H1 (cell line): ENCODE measurements at regions not wholly inside any gene's neighbourhood (a gene's known extent, or its start where the extent isn't known, plus 50 kb on each side); places are given as distances from the start of the nearest gene placed in this dataset.

Source experiments
- CTCF ChIA-PET: fragments of 300-600 bp; sonication (Branson Sonifier 250); formaldehyde crosslinking; loops from one replicate; lab custom pipeline; 2021; ENCODE audit not compliant: partially characterized antibody; lab: Charles Lee
- POLR2A ChIA-PET: fragments of 300-600 bp; sonication (Branson Sonifier 250); formaldehyde crosslinking; loops from one replicate; lab custom pipeline; 2021; ENCODE audit warnings: inconsistent platforms; ENCODE audit not compliant: partially characterized antibody; lab: Charles Lee
- DNase-seq, 2 experiments: peaks; one replicate each; pipeline versions ENCODE4 v3.0.0 to v3.0.0-alpha.2; 2010 to 2022; ENCODE audit warnings: low spot score in 2 of 2, low read depth in 1 of 2, mixed read lengths in 1 of 2
- FAIRE-seq: peaks from 2 replicates; lab custom pipeline; 2011; peaks lifted over from hg19 to GRCh38; lab: Jason Lieb, UNC
- H2AFZ ChIP-seq: 2 replicates; pipeline ENCODE4 v1.8.1; 2012; ENCODE audit warnings: low read length, inconsistent platforms
- H2AK5ac ChIP-seq: 2 replicates; pipeline ENCODE4 v1.6.1; 2013; ENCODE audit warnings: low read depth, low read length
- H2BK120ac ChIP-seq: replicated peaks from 2 replicates; pipeline ENCODE3; 2013; ENCODE audit warnings: low read depth, low read length, inconsistent platforms
- H2BK12ac ChIP-seq: 2 replicates; pipeline ENCODE4 v1.6.1; 2013; ENCODE audit warnings: low read depth, low read length
- H2BK15ac ChIP-seq: 2 replicates; pipeline ENCODE4 v1.6.1; 2013; ENCODE audit warnings: low read length
- H2BK20ac ChIP-seq: 2 replicates; pipeline ENCODE4 v1.6.1; 2013; ENCODE audit warnings: low read length
- H2BK5ac ChIP-seq: 2 replicates; pipeline ENCODE4 v1.6.1; 2013; ENCODE audit warnings: low read depth, low read length
- H3K14ac ChIP-seq: 2 replicates; pipeline ENCODE4 v1.6.1; 2013; ENCODE audit warnings: inconsistent platforms; ENCODE audit not compliant: insufficient read length
- H3K18ac ChIP-seq: 2 replicates; pipeline ENCODE4 v1.6.1; 2013; ENCODE audit warnings: low read length; ENCODE audit errors: extremely low read depth
- H3K23ac ChIP-seq: 2 replicates; pipeline ENCODE4 v1.6.1; 2013; ENCODE audit warnings: inconsistent platforms; ENCODE audit not compliant: insufficient read length
- H3K23me2 ChIP-seq: 2 replicates; pipeline ENCODE4 v1.6.1; 2013; ENCODE audit warnings: low read depth, low read length
- H3K27ac ChIP-seq: 2 replicates; pipeline ENCODE4 v1.6.1; 2011; ENCODE audit warnings: low read depth, low read length, inconsistent platforms
- H3K27me3 ChIP-seq, 4 experiments: replicated peaks in 1 of 4; 1 replicate in 1 of 4; 2 replicates in 3 of 4; pipeline versions ENCODE4 v1.6.1 to v1.8.1; 2011 to 2013; ENCODE audit warnings: low read length in 3 of 4, mild to moderate bottlenecking in 3 of 4, inconsistent platforms in 2 of 4, mixed read lengths in 2 of 4, moderate library complexity in 1 of 4; ENCODE audit not compliant: control insufficient read depth in 3 of 4, insufficient read depth in 3 of 4; ENCODE audit errors: extremely low read depth in 1 of 4
- H3K36me3 ChIP-seq, 4 experiments: 2 replicates each; pipeline versions ENCODE4 v1.6.1 to v1.8.1; 2011 to 2013; ENCODE audit warnings: mild to moderate bottlenecking in 4 of 4, low read length in 3 of 4, moderate library complexity in 2 of 4, control low read depth in 1 of 4, inconsistent platforms in 1 of 4; ENCODE audit not compliant: insufficient read depth in 4 of 4, control insufficient read depth in 2 of 4
- H3K4ac ChIP-seq: replicated peaks from 2 replicates; pipeline ENCODE3; 2013; ENCODE audit warnings: low read length, low read depth, mixed read lengths, inconsistent platforms; ENCODE audit not compliant: insufficient read length
- H3K4me1 ChIP-seq, 4 experiments: replicated peaks in 1 of 4; 1 replicate in 1 of 4; 2 replicates in 3 of 4; pipeline versions ENCODE4 v1.6.1 to v1.8.1; 2011 to 2013; ENCODE audit warnings: low read length in 3 of 4, inconsistent platforms in 2 of 4, mixed read lengths in 1 of 4; ENCODE audit not compliant: insufficient read depth in 4 of 4, control insufficient read depth in 3 of 4
- H3K4me2 ChIP-seq, 2 experiments: 2 replicates each; pipeline versions ENCODE4 v1.6.1 to v1.8.1; 2011 to 2013; ENCODE audit warnings: low read depth in 2 of 2, low read length in 2 of 2, control low read depth in 1 of 2, inconsistent platforms in 1 of 2, mild to moderate bottlenecking in 1 of 2; ENCODE audit not compliant: insufficient read depth in 1 of 2
- H3K4me3 ChIP-seq, 4 experiments: fragments of 200-600, 300-600 bp in 1 of 4; sonication (generic), shearing (Covaris generic), sonication (Bioruptor Twin) in 1 of 4; 2 replicates each; pipeline versions ENCODE4 v1.5.1 to v1.8.1; 2011 to 2016; ENCODE audit warnings: low read length in 4 of 4, low read depth in 3 of 4, control low read depth in 2 of 4, inconsistent platforms in 2 of 4, mild to moderate bottlenecking in 2 of 4, mixed read lengths in 1 of 4, moderate library complexity in 1 of 4; ENCODE audit not compliant: insufficient read depth in 2 of 4; ENCODE audit errors: extremely low read depth in 1 of 4
- H3K56ac ChIP-seq: replicated peaks from 2 replicates; pipeline ENCODE3; 2013; ENCODE audit warnings: low read depth, mild to moderate bottlenecking, mixed read lengths, low read length, inconsistent platforms; ENCODE audit not compliant: insufficient read length
- H3K79me1 ChIP-seq: 2 replicates; pipeline ENCODE4 v1.6.1; 2013; ENCODE audit warnings: low read depth, low read length, control low read depth
- H3K79me2 ChIP-seq, 2 experiments: 2 replicates each; pipeline versions ENCODE4 v1.6.1 to v1.8.1; 2012 to 2013; ENCODE audit warnings: low read length in 2 of 2, mild to moderate bottlenecking in 2 of 2, inconsistent platforms in 1 of 2; ENCODE audit not compliant: insufficient read depth in 2 of 2, control insufficient read depth in 1 of 2
- H3K9ac ChIP-seq, 4 experiments: replicated peaks in 1 of 4; 1 replicate in 1 of 4; 2 replicates in 3 of 4; pipeline versions ENCODE4 v1.6.1 to v1.8.1; 2011 to 2013; ENCODE audit warnings: low read depth in 3 of 4, low read length in 3 of 4, control low read depth in 2 of 4, mild to moderate bottlenecking in 2 of 4, moderate library complexity in 2 of 4, inconsistent platforms in 1 of 4; ENCODE audit errors: extremely low read depth in 1 of 4
- H3K9me3 ChIP-seq, 2 experiments: 2 replicates each; pipeline versions ENCODE4 v1.6.1 to v1.8.1; 2012 to 2013; ENCODE audit warnings: mild to moderate bottlenecking in 2 of 2, moderate library complexity in 2 of 2, control low read depth in 1 of 2, inconsistent platforms in 1 of 2, low read depth in 1 of 2, low read length in 1 of 2, mixed read lengths in 1 of 2; ENCODE audit not compliant: insufficient read depth in 2 of 2
- H4K20me1 ChIP-seq, 2 experiments: replicated peaks in 1 of 2; 2 replicates each; pipeline versions ENCODE3 to v1.8.1; 2011 to 2013; ENCODE audit warnings: inconsistent platforms in 2 of 2, low read length in 2 of 2, mild to moderate bottlenecking in 1 of 2; ENCODE audit not compliant: insufficient read depth in 2 of 2, control insufficient read depth in 1 of 2
- H4K5ac ChIP-seq: 2 replicates; pipeline ENCODE4 v1.6.1; 2013; ENCODE audit warnings: low read length, low read depth, mixed read lengths, inconsistent platforms; ENCODE audit not compliant: insufficient read length
- H4K8ac ChIP-seq: 2 replicates; pipeline ENCODE4 v1.8.0; 2013; ENCODE audit warnings: mild to moderate bottlenecking, moderate library complexity, low read length, inconsistent platforms; ENCODE audit not compliant: insufficient read depth; ENCODE audit errors: extremely low read depth
- H4K91ac ChIP-seq: replicated peaks from 2 replicates; pipeline ENCODE3; 2013; ENCODE audit warnings: low read length, mixed read lengths, inconsistent platforms; ENCODE audit not compliant: insufficient read length
- ASH2L ChIP-seq: fragments of 200-600, 300-600 bp; sonication (generic); IDR thresholded peaks from one replicate; pipeline ENCODE4 v1.7.1; 2017; ENCODE audit warnings: low read length
- BCL11A ChIP-seq, 2 experiments: IDR thresholded peaks; one replicate each; pipeline ENCODE4 v1.6.1; 2011; ENCODE audit warnings: low read depth in 2 of 2, low read length in 2 of 2, mild to moderate bottlenecking in 2 of 2
- CBX5 ChIP-seq: fragments of 300-800, 300-1000 bp; sonication (generic); IDR thresholded peaks from 2 replicates; pipeline ENCODE4 v1.7.1; 2016; ENCODE audit warnings: antibody characterized with exemption, low read length, low read depth
- CEBPB ChIP-seq: IDR thresholded peaks from 2 replicates; pipeline ENCODE4 v1.6.1; 2012; ENCODE audit warnings: low read depth, low read length
- CTBP2 ChIP-seq: IDR thresholded peaks from 2 replicates; pipeline ENCODE4 v1.7.0; 2011; ENCODE audit warnings: borderline replicate concordance, mild to moderate bottlenecking, moderate library complexity, mixed read lengths, low read length; ENCODE audit not compliant: insufficient read depth, insufficient read length
- EP300 ChIP-seq, 2 experiments: IDR thresholded peaks; 1 replicate in 1 of 2; 2 replicates in 1 of 2; pipeline ENCODE4 v1.6.1; 2011 to 2012; ENCODE audit warnings: low read depth in 2 of 2, low read length in 2 of 2, mild to moderate bottlenecking in 2 of 2, borderline replicate concordance in 1 of 2, inconsistent platforms in 1 of 2, moderate library complexity in 1 of 2
- EZH2 ChIP-seq: fragments of 200-600 bp; sonication (generic); IDR thresholded peaks from 2 replicates; pipeline ENCODE4 v1.7.1; 2012; ENCODE audit warnings: low read depth, mild to moderate bottlenecking, moderate library complexity, low read length, inconsistent platforms; ENCODE audit not compliant: severe bottlenecking
- FOSL1 ChIP-seq: IDR thresholded peaks from 2 replicates; pipeline ENCODE4 v1.6.1; 2011; ENCODE audit warnings: mild to moderate bottlenecking, low read depth, low read length, moderate library complexity; ENCODE audit not compliant: insufficient read depth
- GABPA ChIP-seq: IDR thresholded peaks from 2 replicates; pipeline ENCODE4 v1.6.1; 2011; ENCODE audit warnings: mild to moderate bottlenecking, low read length, moderate library complexity, borderline replicate concordance; ENCODE audit not compliant: insufficient read depth
- HDAC2 ChIP-seq, 2 experiments: fragments of 300-600 bp in 1 of 2; sonication (generic) in 1 of 2; IDR thresholded peaks; 2 replicates each; pipeline ENCODE4 v1.6.1; 2011 to 2012; ENCODE audit warnings: low read depth in 2 of 2, low read length in 2 of 2, mild to moderate bottlenecking in 2 of 2, moderate library complexity in 2 of 2, borderline replicate concordance in 1 of 2, inconsistent platforms in 1 of 2
- JUND ChIP-seq: IDR thresholded peaks from 2 replicates; pipeline ENCODE4 v1.6.1; 2011; ENCODE audit warnings: mild to moderate bottlenecking, improper control_type of control experiment, low read length
- KDM4A ChIP-seq: IDR thresholded peaks from one replicate; pipeline ENCODE4 v1.7.1; 2012; ENCODE audit warnings: low read depth, mild to moderate bottlenecking, moderate library complexity, low read length, inconsistent platforms; ENCODE audit not compliant: severe bottlenecking
- NANOG ChIP-seq: IDR thresholded peaks from 2 replicates; pipeline ENCODE4 v1.6.1; 2011; ENCODE audit warnings: low read length, low read depth, mild to moderate bottlenecking, inconsistent platforms; ENCODE audit not compliant: insufficient read depth, poor library complexity, severe bottlenecking
- SP4 ChIP-seq: IDR thresholded peaks from 2 replicates; pipeline ENCODE4 v1.6.1; 2012; ENCODE audit warnings: low read length, inconsistent platforms
- TAF1 ChIP-seq: IDR thresholded peaks from 2 replicates; pipeline ENCODE4 v1.6.1; 2011; ENCODE audit warnings: mild to moderate bottlenecking, low read depth, low read length
- WGBS, 2 experiments: shearing (Covaris generic) in 1 of 2; methylation state at CpG; one replicate each; pipeline versions ENCODE4 v1.1.6 to v1.1.7; 2013 to 2015; ENCODE audit warnings: low lambda C conversion rate in 2 of 2, mixed read lengths in 2 of 2, inconsistent platforms in 1 of 2, low coverage in 1 of 2, missing lambda C conversion rate in 1 of 2; ENCODE audit not compliant: insufficient replicate concordance in 2 of 2, insufficient coverage in 1 of 2, insufficient read length in 1 of 2; ENCODE audit errors: extremely low coverage in 1 of 2, missing lambda C conversion rate in 1 of 2; 5-methylcytosine and 5-hydroxymethylcytosine counted together

- Histone ChIP-seq H2BK15ac (no peak overlapping the region), H3K4me2 (no peak overlapping the region), H3K23me2 (no peaks in the 10 kb centered on the region), H2BK12ac (no peak overlapping the region), H3K18ac (no peak overlapping the region), H3K9ac (no peak overlapping the region), H2BK120ac (no peak overlapping the region), H3K4me1 (no peaks in the 10 kb centered on the region), H3K9me3 (no peaks in the 10 kb centered on the region), H3K79me1 (no peaks in the 10 kb centered on the region), H2BK20ac (no peak overlapping the region), H4K20me1 (no peaks in the 10 kb centered on the region), H3K14ac (no peak overlapping the region), H3K56ac (no peak overlapping the region), H2AFZ (no peak overlapping the region), H2AK5ac (no peak overlapping the region), H3K79me2 (no peaks in the 10 kb centered on the region), H2BK5ac (no peak overlapping the region), H3K36me3 (no peaks in the 10 kb centered on the region), H4K8ac (no peak overlapping the region), H4K5ac (no peak overlapping the region), H3K23ac (no peak overlapping the region), H3K27ac (no peak overlapping the region), H3K27me3 (no peaks in the 10 kb centered on the region), H3K4me3 (no peak overlapping the region), H3K4ac (no peak overlapping the region), H4K91ac (no peak overlapping the region)
- CTCF ChIA-PET, result no interaction called here
- DNase-seq (no peak), FAIRE-seq (no peak)
- WGBS, 2 experiments, result 92% methylated on average over 6 of the region's 6 CpGs; no CpG with 5 or more reads in 1 of the 2 experiments
- POLR2A ChIA-PET, result no interaction called here
- TF ChIP-seq EZH2 (no peak), KDM4A (no peak), CTBP2 (no peak), GABPA (no peak), HDAC2 (IDR thresholded peaks at IDR 0.05; ENCODE audit: borderline replicate concordance in 1 of 2, low read depth in 2 of 2, low read length in 2 of 2) (no peak), JUND (no peak), TAF1 (no peak), BCL11A (IDR thresholded peaks at IDR 0.05; ENCODE audit: low read depth in 2 of 2, low read length in 2 of 2) (no peak), ASH2L (no peak), EP300 (IDR thresholded peaks at IDR 0.05; ENCODE audit: borderline replicate concordance in 1 of 2, low read depth in 2 of 2, low read length in 2 of 2) (no peak), FOSL1 (no peak), NANOG (no peak), SP4 (no peak), CBX5 (no peak), CEBPB (no peak)
Measured at GRCh38 chr16:9251026-9251425, 159.6 kb downstream of the HAPSTR1 start.
